Esophagus mucosa (tissue), 1 donor: ENCODE measurements at regions not wholly inside any gene's neighbourhood (a gene's known extent, or its start where the extent isn't known, plus 50 kb on each side); places are given as distances from the start of the nearest gene placed in this dataset.
"Not testable (repeated sequence)": the region's sequence is repeated elsewhere in the genome, so short reads cannot be mapped to it uniquely, and the experiment has no call there.

ENCODE experiments used
- ATAC-seq: fragments of 200-7000 bp; cut with Tn5 transposase; one replicate; pipeline ENCODE4 v1.9.1; 2020
- donor health status: DM: yes; HTN: yes; CAD: no.

DNA sequence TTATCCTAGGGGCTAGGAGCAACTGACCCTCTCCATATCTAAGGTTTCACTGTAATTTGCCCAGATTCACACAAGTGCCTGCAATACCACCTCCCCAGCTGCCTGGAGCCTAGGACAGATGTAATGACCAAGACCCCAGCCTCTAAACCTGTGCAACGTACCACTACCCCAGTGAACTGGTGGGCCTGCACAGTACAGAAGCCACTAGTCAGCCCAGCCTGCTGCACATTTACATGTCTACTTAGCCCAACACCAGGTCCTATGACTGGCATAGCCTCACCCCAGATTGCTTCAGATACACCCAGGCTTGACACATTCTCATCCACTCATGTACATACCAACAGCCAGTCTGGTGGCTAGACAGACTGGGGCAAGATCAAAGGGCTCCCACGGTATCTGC lies 1336.6 kb downstream of the BRINP3 start:
- no peak for ATAC-seq

DNA sequence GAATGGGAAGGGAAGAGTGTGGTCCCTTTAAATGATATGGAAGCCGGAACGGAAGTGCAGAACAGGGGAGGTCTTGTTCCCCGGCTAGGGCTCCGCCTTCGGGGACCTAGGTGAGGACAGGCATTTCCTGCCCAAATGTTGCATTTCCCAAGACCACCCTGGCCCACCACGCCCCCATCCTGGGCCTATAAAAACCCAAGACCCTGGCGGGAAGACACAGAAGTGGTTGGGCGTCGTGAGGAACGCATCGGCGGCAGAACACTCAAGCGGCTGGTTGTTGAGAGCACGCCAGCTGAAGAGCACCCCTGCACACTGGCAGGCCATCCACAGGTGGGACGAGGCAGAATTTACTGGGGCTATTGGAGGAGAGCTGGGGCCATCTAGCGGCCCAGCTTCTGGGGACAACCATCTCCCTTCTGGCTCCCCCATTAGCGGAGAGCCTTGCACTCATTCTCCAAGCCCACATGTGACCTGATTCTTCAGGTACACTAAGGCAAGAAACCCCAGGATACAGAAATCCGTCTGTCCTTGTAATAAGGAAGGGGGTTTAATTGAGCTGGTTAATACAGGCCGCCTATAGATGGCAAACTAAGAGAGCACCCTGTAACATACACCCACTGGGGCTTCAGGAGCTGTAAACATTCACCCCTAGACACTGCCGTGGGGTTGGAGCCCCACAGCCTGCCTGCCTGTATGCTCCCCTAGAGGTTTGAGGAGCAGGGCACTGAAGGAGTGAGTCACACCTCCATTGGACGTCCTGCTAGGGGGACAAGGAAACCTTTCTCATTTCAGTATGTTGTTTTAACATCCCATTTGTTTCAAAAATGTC lies 1327.9 kb downstream of the BRINP3 start:
- no peak for ATAC-seq

- ATAC-seq: no peak
These were observed 1327.0 kb downstream of the BRINP3 start for GRCh38 chr1:189150624-189151023.

DNA sequence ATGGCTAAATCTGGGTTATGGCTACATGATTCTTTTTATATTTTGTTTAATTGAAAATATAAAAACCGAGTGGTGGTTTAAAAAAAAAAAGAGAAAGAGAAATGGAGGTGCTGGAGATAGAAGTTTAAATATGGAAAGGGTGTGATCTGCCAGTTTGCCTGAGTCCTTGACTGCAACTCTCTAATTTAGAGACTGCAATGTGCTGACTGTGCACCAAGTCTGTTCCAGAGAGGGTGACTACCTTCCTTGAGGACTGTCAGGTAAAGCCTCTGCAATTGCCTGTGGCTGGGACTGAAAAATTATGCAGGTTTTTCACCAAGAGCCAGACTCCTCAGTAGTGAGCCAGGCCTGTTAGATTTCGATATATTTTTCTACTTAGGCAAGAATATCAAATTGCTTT lies 1326.3 kb downstream of the BRINP3 start:
- no peak for ATAC-seq

GRCh38 chr1:189152685-189153084 lies 1325.0 kb downstream of the BRINP3 start:
- ATAC-seq: no peak

DNA sequence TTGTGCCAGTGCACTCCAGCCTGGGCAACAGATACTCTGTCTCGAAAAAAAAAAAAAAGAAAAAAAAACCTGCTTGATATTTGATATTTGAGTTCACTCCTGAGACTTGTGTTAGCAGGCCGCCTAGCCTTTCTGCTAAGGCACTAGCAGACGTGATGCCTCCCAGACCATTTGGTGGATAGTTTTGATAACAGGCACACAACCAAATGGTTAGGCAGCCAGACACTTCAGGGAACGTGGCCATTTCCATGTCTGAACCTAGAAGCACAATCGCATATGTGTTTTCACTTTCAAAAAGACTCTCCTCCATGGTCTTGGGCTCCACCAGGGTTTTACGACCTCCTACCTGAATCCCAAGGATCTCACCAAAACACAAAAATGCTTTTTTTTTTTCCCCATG lies 1319.5 kb downstream of the BRINP3 start:
- ATAC-seq: no peak

GRCh38 chr1:189175889-189176288 lies 1301.8 kb downstream of the BRINP3 start:
- no peak for ATAC-seq

DNA sequence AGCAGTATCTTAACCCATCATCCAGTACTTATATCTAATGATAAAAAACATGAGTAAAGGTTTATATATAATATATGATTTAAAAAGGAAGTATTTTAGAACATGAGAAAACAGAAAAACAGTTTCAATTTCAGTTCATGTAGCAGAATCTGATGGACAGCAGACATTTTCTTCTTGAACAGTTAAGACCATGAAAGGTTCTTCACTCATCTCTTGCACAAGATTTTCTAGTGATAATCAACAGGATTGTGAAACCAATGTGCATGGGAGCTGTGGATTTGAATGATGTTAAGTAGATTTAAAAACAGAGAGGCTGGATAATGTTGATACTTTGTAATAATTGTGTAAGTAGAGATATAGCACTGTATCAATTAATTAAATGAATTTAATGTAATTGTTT lies 1297.6 kb downstream of the BRINP3 start:
- no peak for ATAC-seq

DNA sequence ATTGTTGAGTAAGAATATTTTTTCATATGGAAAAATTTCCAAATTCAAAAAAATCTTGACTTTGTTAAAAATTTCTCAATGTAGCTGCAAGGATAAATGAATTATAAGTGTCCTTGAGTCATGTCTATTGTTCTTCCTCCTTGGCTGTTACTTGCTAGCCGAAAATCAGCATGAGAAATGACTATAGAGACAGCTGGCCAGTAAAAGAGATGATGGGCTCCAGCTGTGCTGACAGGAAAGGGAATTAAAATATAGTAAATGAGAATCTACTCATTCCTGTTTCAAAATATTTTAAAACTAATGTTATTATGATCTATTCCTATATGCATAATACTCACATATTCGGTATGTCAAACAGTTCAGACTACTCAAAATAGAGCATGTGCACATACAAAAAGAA lies 1292.6 kb downstream of the BRINP3 start:
- ATAC-seq: no peak

DNA sequence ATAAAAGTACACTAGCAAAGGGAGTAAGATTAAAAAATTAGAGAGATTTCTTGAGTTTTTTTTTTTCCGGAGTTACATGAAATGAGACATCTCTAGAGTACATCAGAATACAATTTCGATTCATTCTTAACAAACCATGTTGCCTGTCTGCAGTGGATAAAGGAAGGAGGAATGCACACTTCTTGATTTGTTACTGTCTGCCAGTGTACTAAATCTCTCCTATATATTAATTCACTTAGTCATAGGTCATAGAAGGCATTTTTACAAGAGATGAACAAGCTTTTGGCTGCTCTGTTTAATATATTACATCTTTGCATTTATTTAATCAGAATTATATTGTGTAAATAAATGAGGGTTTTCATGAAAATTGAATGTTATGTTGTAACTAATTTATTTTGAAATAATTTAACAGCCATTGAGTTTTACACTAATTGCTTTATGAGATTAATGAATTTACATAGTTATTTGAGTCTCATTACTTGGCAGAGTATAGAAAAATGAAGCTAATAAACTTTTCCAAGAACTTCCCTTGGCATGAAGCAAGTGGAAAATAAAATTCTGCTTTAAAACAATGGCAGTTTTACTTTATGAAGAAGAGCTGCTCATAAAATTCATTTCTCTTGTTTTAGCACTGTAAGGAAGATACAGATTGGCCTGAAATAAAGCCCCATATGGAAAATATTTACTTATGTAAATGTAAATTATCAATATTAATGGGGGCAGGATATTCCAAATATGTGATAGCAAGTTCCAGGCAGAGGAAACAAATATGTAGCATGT lies 1284.7 kb downstream of the BRINP3 start:
- ATAC-seq: no peak

- no peak for ATAC-seq
These were observed 1271.8 kb downstream of the BRINP3 start for GRCh38 chr1:189205863-189206262.

DNA sequence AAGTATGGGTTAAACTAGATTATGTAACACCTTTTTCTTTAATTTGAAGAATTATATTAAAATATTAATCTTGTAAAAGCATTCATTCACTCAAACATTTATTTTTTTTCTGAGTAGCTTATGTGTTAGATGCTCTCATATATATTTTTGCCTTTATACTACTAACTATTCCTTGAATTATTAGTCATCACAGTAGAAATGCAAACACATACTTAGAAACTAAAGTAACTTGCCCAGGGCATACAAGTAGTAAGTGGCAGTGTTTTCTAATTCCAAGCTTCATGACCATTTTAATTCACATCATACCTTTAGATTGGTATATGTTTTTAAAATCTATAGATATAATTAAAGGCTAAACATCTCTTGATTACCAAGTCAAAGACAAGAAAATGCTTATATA lies 1271.0 kb downstream of the BRINP3 start:
- no peak for ATAC-seq

DNA sequence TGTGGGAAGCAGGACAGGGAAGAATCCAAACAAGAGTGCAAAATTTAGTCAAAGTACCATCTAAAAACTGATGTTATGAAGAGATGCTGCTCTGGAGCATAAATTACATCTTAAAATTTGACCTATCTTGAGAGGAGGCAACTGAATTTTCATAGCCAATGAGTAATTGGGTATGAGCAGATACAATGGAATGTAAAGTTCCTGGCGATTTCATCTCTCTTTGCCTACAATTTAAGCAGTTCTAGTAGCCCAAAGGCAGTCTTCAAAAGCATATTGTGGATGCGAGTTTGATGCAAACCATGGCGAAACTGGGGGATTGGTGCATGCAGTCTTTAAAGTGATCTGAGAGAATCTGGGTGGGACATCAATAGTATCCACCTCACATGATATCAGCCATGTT lies 1265.9 kb downstream of the BRINP3 start:
- no peak for ATAC-seq

DNA sequence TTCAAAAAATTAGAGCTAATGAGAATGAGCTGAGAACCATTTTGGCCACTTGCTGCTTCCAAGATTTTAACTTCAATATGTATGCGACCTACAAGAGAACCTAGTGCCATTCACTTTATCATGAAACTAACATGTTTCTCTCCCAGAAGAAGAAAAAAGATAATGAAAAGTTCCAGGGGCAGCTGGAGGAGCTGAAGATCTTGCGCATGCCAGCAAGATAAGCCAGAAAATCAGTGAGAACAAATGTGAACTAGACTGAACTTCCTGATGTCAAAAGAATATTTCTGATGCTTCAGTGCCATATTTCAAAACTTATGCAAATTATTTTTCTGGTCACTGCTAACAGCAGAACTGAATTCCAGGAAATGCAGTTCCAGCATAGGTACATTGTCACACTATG lies 1265.1 kb downstream of the BRINP3 start:
- ATAC-seq: no peak

DNA sequence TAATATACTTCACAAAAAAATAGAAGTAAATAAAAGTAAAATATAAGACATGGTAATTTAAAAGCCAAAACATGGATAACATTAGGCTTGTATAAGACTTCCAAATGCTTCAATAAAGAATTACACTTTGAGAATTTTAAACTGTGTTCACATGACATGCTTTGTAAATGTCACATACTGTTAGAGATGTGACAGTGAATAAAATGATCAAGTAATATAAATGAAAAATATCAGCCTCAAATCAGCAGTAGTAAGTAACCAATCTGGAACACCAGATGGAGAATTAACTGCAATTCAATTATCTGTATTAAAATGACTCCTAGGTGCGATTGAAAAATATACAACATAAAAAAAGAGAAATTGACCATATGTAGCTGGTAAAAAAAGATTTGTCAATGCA lies 1260.8 kb downstream of the BRINP3 start:
- no peak for ATAC-seq

GRCh38 chr1:189217646-189218045 lies 1260.0 kb downstream of the BRINP3 start:
- ATAC-seq: no peak

- ATAC-seq: no peak
These were observed 1256.9 kb downstream of the BRINP3 start for GRCh38 chr1:189220750-189221149.

GRCh38 chr1:189225794-189226145 lies 1251.9 kb downstream of the BRINP3 start:
- ATAC-seq: not testable (repeated sequence)

- no peak for ATAC-seq
These were observed 1250.9 kb downstream of the BRINP3 start for GRCh38 chr1:189226779-189227178.

DNA sequence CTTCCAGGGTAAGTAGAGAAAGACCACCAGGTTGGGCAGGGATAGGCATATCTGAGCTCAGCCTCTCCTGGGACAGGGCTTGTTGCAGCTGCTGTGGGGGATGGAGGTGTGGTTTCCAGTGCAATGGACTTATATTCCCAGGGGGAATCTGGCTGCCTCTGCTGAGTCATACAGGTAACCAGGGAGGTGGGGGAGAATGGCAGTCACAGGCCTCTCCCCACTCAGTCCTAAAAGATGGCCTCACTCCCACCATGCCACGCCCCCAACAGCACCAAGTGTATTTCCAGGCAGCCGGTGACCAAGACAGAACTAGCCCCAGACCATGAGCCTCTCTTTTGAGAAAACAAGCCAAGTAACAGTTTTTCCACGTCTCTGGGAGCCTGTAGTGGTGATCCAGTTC lies 1240.7 kb downstream of the BRINP3 start:
- no peak for ATAC-seq

DNA sequence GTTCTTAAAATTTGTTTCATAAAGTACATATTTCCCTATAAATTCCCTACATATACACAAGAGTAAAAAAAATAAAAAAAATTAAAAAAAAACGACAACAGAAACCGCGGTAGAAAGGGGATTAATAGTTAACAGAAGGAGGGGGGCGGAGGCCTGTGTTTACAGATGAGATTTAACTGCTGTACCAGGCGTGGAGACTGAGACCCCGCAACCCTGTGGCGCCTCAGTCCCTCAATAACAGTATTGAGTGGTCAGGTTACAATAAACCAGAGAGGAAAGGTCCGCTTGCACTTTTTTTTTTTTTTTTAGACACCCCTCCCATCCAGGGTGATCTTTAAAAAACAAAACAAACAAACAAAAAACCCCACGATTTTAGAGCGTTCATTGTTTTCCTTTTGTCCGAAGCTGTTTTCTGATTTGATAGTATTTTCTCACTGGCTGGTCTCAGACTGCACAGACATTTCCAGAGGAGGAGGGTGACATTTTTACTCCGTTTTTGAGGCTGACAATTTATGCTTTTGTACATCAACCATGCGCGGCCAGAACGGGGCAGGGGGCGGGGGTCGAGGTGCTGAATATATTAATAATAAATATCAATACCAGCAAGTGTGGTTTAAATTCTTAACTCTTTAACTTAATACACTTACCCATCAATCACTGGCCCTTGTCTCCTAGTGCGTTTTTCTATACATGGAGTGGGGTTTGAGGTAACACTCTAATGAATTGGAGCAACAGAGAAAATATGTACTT lies 1223.9 kb downstream of the BRINP3 start:
- ATAC-seq: no peak

GRCh38 chr1:189261128-189261527 lies 1216.5 kb downstream of the BRINP3 start:
- ATAC-seq: not testable (repeated sequence)

DNA sequence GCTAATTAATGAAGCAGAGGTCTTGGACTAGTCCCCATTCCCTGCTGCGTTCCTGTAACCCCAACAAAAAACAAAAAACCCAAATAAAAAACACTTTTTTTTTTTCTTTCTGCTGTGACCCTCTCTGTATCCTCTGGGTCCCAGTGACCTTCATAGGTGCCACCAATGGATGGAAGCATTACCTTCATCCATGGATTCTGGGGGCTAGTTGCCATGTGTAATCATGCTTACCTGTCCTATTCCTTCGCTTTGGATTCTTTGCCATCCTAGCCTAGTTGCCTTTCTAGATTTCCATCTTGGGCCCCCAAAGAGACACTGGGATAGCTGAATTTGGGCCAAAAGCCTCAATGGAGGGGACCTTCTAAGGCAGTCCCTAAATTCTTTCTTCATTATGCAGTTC lies 1208.7 kb downstream of the BRINP3 start:
- no peak for ATAC-seq

- no peak for ATAC-seq
These were observed 1203.4 kb downstream of the BRINP3 start for GRCh38 chr1:189274267-189274666.
